DMS153 treated with DMSO at 0.1 percent for 48 hours (cell line): ENCODE measurements at regions not wholly inside any gene's neighbourhood (a gene's known extent, or its start where the extent isn't known, plus 50 kb on each side); places are given as distances from the start of the nearest gene placed in this dataset.

ENCODE experiments used
- DNase-seq: peaks from one replicate; lab custom pipeline; 2025; ENCODE audit not compliant: unreplicated experiment; lab: John Stamatoyannopoulos, UW

GRCh38 chrX:155694649-155695048 lies 81.9 kb upstream of the TMLHE start:
- DNase-seq = no peak

GRCh38 chrX:155682834-155683233 lies 70.1 kb upstream of the TMLHE start:
- DNase-seq = no peak

GRCh38 chrX:155679715-155680114 lies 67.0 kb upstream of the TMLHE start:
- no peak for DNase-seq

- DNase-seq = no peak
Measured at GRCh38 chrX:155673338-155673737, 60.6 kb upstream of the TMLHE start.

GRCh38 chrX:155666741-155667140 lies 54.0 kb upstream of the TMLHE start:
- DNase-seq = no peak
